NCI-H1436 treated with DMSO at 0.1 percent for 48 hours (cell line): ENCODE measurements at regions not wholly inside any gene's neighbourhood (a gene's known extent, or its start where the extent isn't known, plus 50 kb on each side); places are given as distances from the start of the nearest gene placed in this dataset.
"Not testable (repeated sequence)": the region's sequence is repeated elsewhere in the genome, so short reads cannot be mapped to it uniquely, and the experiment has no call there.

Experiments used
- DNase-seq: peaks from one replicate; lab custom pipeline; 2025; lab: John Stamatoyannopoulos, UW

DNA sequence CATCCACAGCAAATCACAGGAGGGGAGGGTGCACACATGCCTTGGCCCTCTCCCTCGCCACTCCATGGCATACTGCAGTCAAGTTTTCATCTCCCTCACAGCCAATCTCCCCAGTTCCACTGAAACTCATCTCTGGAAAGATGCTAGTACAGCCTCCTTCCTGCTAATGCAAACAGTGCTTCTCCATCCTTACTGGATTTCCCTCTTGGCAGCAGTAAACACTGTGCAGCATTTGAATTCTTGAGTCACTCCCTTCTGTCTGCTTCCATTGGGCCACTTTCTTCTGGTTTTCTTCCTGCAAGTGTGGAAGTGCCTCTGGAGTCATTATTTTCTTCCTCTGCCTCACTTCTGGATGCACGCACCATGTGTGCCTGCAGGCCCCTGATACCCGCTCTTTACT is 460.3 kb downstream of the QKI start:
- DNase-seq = no peak

GRCh38 chr6:163872335-163872734 is 457.8 kb downstream of the QKI start:
- DNase-seq = no peak

DNA sequence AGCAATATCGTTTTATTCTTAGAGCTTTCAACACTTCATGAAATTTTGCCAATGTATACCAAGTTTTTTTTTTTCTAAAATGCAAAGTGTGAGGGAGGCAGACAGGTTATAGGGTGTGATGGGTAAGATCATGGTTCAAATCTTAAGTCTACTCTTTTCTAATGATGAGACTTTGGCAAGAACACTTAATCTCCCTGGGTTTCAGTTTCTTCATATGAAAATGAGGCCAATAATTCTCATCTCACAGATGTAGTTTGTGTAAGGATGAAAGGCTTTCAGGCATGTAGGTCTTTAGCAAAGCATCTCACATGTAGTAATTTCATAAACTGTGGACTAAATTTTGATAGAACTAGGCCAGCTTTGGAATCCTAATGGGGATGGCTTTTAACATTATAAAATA is 457.1 kb downstream of the QKI start:
- no peak for DNase-seq

DNA sequence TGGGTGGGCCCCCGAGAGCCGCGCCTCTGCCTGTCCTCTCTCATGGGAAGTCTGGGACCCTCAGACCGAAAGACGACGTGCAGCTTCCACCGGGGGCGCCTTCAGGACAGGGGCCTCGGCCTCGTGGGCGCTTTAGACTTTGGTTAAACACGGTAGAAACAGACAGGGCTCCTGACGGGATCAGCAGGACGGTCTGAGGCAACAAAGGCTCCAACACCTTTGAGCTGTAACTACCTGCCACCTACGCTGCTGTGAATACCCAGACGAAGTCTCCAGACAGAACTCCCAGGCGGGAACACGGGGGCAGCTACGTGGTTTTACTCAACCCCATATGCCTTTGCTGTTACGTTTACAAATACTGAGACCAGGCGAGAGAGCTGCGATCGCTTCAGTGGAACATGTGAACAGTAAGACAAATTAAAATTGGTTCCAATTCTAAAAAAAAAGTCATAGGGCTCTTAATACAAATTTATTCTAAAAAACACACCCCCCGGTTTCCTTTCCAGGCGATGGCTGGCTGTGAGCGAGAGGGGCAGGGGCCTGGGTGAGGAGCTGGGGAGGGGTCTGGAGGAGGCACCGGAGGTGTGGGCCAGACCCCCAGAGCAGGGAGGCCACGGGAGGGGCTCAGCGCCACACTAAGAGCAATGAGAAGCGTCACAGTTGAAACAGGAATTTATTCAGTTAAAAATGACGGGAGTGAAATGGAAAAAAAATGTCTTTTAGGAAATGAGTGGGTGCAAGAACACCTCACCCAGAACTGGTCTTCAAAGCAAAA is 453.2 kb downstream of the QKI start:
- DNase-seq = no peak

DNA sequence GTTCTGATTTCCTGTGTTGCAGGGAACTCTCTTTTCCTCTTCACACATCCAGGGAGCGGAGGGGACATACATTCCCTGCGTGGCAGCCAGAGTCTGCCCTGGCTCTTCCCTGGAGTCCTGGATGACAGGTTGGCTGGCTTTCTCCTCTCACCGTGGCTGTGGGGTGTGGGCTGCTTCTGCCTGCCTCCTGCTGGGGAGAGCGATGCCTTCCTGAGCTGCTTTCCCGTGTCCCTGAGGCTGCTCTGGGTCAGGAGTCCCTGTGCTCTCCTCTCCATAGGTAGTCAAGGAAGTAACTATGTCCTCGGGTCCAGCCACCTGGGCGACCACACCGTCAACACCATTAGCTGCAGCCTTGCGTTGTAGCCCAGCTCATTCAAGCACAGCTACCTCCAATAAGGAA is 451.7 kb downstream of the QKI start:
- no peak for DNase-seq

DNA sequence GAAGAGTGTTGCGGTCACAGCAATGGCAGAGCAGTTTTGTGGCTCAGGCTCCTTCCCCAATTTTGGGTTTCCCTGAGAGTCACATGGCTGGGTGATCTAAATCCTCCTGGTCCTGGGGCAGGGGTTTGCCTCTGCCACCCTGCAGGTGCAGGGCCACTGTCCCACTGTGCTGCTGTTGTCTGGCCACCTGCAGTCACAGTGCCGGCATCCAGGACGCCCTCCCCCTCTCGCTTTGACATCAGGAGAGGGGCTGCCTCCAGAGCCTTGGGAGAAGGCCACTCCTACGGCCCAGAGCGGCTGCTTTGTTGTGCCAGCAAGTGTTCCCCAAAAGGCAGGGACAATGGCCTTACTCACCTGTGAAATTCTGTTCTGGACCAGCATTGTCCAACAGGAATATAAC is 449.0 kb downstream of the QKI start:
- DNase-seq = no peak

GRCh38 chr6:163862701-163863100 is 448.2 kb downstream of the QKI start:
- DNase-seq = no peak

- no peak for DNase-seq
Observed at GRCh38 chr6:163861627-163862026, 447.1 kb downstream of the QKI start.

- no peak for DNase-seq
Observed at GRCh38 chr6:163860287-163861081, 446.0 kb downstream of the QKI start.

DNA sequence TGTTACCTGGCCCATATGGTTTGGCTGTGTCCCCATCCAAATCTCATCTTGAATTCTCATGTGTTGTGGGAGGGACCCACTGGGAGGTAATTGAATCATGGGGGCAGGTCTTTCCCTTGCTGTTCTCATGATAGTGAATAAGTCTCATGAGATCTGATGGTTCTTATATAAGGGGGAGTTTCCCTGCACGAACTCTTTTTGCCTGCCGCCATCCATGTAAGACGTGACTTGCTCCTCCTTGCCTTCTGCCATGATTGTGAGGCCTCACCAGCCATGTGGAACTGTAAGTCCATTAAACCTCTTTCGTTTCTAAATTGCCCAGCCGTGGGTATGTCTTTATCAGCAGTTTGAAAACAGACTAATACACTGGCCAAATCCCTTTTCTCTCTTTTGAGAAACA is 444.4 kb downstream of the QKI start:
- not testable (repeated sequence) for DNase-seq

GRCh38 chr6:163857421-163857820 is 442.9 kb downstream of the QKI start:
- no peak for DNase-seq

GRCh38 chr6:163850874-163851273 is 436.4 kb downstream of the QKI start:
- DNase-seq = no peak

GRCh38 chr6:163844761-163845160 is 430.2 kb downstream of the QKI start:
- no peak for DNase-seq

DNA sequence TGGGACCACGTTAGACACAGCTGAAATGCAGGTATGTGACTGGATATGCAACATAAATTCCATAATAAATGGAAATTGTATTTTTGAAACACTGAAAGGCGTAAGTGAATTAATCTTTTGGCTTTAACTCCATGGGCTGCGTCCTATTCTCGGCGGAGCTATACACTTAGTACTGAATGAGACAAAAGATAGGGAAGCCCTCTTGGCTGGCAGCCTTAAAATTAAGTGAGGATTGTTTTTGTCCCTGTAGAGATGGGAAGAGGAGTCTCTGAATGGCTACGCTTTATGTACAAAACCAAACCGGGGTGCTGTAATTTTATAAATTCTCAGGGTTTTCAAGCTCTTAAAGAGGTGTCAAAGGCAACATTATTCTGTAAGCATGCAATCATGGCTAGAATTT is 429.8 kb downstream of the QKI start:
- no peak for DNase-seq

DNA sequence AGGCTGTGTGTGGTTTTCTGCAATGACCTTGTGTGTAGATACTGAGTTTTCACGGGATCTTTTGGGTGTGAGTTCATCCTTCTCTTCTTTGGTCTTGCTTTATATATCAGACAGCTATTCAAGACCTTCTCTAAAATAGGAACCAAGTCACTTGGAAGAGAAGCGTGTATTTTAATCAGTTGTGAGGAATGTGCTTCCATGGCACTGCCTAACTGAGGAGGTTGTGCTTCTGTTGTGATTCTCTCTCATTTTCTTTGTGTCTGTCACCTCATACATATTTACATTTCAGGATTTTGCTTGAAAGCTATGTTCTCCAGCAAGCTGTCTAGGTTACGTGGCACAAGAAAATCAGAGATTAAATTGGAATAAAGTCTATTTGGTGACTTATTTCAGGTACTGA is 428.7 kb downstream of the QKI start:
- no peak for DNase-seq

GRCh38 chr6:163842467-163842866 is 427.9 kb downstream of the QKI start:
- no peak for DNase-seq

DNA sequence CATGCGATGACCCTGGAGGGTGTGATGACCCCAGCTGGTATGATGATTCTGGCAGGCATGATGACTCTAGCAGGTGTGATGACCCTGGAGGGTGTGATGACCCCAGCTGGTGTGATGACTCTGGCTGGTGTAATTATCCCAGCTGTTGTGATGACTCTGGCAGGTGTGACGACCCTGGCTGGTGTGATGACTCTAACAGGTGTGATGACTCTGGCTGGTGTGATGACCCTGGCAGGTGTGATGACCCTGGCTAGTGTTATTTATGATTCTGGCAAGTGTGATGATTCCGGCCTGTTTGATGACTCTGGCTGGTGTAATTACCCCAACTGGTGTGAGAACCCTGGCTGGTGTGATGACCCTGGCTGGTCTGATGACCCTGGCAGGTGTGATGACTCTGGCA is 427.2 kb downstream of the QKI start:
- DNase-seq = no peak

DNA sequence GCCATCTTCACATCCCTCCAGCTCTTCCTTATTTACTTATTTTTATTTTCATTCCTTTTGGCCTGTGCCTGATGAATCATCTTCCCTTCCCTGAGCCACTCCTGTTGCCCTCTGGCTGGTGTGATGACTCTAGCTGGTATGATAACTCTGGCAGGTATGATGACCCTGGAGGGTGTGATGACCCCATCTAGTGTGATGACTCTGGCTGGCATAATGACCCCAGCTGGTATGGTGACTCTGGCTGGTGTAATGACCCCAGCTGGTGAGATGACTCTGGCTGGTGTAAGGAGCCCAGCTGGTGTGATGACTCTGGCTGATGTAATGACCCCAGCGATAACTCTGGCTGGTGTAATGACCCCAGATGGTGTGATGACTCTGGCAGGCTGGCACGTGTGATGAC is 426.8 kb downstream of the QKI start:
- DNase-seq = no peak

DNA sequence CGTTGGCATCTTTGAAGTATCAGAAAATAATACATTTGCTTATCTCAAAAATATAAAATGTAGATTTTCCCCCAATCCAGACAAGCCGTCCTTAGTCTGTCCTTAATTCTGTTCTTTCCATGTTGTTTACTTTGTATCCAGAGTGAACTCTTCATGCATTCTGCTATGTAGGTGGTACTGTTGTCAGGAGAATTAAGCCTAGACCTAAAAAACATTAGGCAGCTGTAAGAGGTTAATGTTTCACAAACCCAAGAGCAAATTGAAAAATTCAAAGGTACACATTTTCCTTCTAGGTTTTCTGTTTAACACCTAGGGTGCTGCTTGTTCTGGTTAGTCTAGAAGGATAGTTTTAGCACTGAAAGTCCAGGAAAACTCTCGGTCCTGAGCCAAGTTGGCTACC is 426.4 kb downstream of the QKI start:
- DNase-seq = no peak

- no peak for DNase-seq
Observed at GRCh38 chr6:163839296-163839695, 424.8 kb downstream of the QKI start.

DNA sequence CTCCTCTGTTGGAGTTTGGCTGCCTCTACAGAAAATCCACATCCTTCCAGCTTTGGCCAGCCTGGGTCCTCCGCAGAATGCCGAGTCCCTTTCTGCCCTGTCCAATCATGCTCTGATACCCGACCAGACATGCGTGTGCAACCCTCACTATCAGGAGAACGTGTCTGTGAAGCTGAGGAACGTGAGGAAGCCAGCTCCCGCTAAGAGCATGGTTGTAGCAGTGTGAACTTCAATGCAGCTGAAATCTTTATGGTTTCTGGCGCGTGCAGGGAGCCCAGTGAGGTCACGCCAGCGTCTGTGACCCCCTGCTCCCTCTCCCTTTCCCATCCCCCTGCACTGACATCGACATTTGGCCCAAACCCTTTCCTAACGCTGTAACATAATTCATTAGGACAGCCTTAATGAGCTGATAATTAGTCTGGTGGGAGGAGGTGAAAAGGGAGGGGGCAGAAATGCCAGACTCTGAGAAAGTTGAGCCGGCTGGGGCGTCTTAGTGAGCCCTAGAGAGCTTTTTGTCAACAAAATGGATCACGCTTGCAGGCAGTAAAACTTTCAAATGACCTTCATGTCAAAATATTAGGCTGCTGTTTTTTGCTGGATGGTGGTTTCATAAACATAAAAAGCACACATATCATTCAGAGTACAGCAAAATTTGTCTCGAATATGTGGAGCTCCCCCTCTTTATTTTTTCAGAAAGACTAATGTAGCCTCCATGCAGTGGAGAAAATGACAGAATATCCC is 423.3 kb downstream of the QKI start:
- DNase-seq = no peak

DNA sequence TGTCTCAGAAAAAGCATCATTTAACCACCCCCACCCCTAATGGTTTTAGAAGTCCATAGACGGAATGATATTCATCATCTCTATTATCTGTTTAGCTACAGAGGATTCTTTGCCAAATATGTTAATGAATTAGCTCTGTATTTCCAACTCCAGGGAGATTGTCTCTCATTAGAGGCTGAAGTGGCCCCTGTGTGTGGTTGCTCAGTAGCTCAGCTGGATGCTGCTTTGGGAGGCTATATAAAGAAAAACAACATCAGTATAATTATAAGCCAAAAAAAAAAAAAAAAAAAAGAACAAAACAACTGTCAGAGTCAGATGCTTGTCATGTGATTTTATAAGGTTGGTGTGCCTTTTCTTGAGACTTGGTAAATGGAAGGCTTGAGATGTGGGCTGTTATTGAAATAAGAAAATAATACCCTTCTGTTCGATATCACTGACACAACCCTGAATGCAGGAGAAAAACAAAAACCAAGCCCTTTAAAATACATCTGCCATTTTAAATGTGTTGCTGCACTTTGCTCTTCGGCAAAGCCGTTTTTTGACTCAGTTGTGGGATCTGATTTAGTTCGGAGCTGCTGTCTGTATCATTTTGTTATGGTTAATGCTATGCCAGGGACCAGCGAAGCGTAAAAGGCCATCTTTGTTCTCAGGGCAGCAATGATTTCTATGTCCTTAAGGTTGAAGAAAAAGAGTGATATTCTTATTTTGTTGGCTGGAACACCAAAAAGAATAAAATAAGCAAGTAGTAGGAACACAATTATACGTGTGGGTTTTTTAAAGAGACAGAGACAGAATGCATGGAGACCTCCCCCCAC is 422.6 kb downstream of the QKI start:
- no peak for DNase-seq
